SKM-1 (cell line): ENCODE measurements at regions not wholly inside any gene's neighbourhood (a gene's known extent, or its start where the extent isn't known, plus 50 kb on each side); places are given as distances from the start of the nearest gene placed in this dataset.

Experiments
- DNase-seq: peaks from one replicate; lab custom pipeline; 2025; ENCODE audit not compliant: unreplicated experiment; lab: John Stamatoyannopoulos, UW

DNA sequence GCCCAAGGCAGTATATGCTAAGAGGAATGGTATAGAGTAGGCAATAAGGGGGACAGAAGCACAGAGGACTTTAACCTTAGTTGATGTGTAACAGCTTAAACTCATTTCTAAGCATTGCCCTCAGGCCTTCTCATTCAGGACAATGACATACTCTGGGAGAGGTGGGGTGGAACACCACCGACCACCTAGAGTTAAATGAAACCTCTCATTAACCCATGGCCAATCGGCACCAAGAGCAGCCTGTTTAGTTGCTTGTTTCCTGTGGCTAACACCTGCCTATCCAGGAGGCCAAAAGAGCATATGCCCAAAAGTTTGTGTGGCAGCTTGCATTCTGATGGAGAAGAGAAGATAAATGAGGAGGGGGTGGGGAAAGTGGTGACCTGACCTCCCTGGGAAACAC lies 50.0 kb downstream of the PABIR2 start:
- no peak for DNase-seq

GRCh38 chrX:134746410-134746785 lies 50.6 kb downstream of the PABIR2 start:
- DNase-seq: no peak

GRCh38 chrX:134745636-134746409 lies 51.2 kb downstream of the PABIR2 start:
- DNase-seq: peak; percentile 5

- DNase-seq: no peak
Observed at GRCh38 chrX:134743091-134743490, 53.9 kb downstream of the PABIR2 start.

- no peak for DNase-seq
Observed at GRCh38 chrX:134742573-134742972, 54.4 kb downstream of the PABIR2 start.

- DNase-seq: no peak
Observed at GRCh38 chrX:134741746-134742145, 55.3 kb downstream of the PABIR2 start.

DNA sequence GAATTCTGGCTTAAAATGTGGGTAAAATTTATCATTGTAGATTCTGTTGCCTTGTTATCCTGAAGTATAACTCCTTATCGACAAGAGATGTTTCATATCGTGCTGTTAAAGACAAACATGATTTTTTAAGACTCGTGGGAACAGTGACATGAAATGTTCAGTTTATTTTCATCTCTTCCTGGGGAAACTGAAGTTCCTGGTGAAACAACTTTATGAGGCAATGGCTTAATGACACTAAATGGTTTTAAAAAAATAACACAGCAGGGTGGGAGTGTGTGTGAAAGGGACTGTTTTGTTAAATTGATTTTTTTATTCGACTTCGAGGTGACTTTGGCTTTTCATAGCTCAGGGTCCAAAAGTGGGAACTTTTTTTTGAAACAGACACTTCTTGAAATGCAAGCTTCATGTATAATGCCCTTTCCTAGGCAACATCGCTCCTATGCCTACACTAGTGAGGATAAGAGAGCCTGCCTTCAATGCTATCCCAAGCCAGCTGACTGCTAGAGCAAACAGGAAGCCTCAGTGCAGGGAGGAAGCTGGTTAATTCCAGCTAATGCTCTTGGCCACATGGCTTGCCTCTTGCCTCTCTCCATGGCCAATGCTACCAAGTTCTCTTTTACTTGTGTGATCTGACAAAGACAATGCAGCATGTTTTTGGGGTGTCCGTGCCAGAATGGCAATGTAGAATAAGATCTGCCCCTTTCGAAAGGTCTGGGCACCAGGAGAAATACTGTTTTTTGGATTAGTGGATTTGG lies 57.8 kb downstream of the PABIR2 start:
- DNase-seq: no peak

DNA sequence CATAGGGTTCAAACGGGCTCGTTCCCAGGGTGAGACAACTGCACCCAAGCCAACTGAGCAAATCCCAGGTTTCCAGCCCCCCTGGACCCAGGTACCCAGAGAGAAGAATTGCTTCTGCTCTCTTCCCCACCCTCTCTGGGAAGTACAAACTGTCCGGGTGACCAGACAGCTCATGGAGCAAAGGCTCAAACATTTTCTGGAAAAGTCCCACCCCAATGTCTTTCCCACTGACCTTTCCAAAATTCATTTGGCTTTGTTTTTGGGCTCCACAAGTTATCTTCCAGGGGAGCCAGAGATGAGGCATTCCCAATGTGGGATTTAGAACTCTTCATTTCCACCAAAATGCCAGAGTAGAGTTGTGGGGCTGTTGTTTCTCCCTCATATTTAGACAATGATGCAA lies 58.6 kb downstream of the PABIR2 start:
- no peak for DNase-seq

DNA sequence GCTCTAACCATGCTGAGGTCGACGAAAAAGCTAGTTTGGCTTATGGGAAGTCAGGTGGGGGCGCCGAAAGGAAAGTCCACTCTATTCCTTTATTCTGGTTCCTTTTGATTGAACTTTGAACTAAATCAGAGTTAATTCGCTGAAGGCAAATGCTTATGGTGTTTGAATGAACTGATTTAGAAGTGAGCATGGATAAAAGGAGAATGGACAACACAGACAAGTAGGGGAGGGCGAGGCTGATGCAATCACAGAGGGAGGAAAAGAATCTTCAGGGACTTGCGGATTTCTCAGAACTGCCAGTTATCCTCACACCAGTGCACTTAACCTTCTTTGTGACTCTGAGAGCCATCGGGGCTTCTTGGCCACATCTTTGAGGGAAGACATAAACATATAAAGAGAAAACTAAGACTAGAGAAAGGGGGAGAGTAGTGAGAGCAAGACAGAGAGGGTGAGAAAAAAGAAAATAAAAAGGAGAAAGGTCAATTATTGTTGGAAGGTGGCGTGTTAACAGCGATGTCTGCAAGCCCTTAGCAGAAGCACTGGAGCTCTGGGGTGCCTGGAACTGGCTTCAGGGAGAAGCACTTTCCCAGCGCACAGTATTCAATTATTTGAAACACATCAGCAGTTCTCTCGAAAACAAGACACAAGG lies 59.2 kb downstream of the PABIR2 start:
- no peak for DNase-seq

GRCh38 chrX:134737061-134737460 lies 59.9 kb downstream of the PABIR2 start:
- no peak for DNase-seq

- DNase-seq: no peak
Observed at GRCh38 chrX:134736356-134736755, 60.6 kb downstream of the PABIR2 start.

- DNase-seq: no peak
Observed at GRCh38 chrX:134735015-134735414, 62.0 kb downstream of the PABIR2 start.

GRCh38 chrX:134734466-134734952 lies 62.5 kb downstream of the PABIR2 start:
- no peak for DNase-seq

- no peak for DNase-seq
Observed at GRCh38 chrX:134733591-134733990, 63.4 kb downstream of the PABIR2 start.

- no peak for DNase-seq
Observed at GRCh38 chrX:134732676-134733075, 64.3 kb downstream of the PABIR2 start.

- DNase-seq: no peak
Observed at GRCh38 chrX:134732152-134732551, 64.9 kb downstream of the PABIR2 start.

DNA sequence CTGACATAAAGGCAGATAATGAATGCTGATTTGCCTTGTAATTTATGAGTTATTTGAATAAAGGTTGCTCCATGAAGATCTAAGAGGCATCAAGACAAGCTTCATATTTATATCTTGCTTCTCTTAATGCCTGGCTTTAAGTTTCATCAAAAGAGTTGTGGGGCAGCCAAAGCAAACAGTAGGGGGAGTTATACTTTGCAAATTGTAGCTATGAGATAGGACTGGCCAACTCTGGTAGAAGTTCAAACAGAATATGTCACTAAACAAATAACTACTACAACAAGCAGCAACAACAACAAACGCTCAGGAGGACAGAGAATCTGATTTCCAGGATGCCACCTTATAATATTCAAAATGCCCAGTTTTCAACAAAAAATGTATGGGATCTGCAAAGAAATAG lies 69.1 kb upstream of the PLAC1 start:
- no peak for DNase-seq

- DNase-seq: no peak
Observed at GRCh38 chrX:134725103-134725690, 66.9 kb upstream of the PLAC1 start.

GRCh38 chrX:134721766-134722532 lies 63.7 kb upstream of the PLAC1 start:
- no peak for DNase-seq

- DNase-seq: peak; percentile 22
Observed at GRCh38 chrX:134718966-134719317, 60.7 kb upstream of the PLAC1 start.
